ENCODE measurements at regions not wholly inside any gene's neighbourhood (a gene's known extent, or its start where the extent isn't known, plus 50 kb on each side); places are given as distances from the start of the nearest gene placed in this dataset.

DNA sequence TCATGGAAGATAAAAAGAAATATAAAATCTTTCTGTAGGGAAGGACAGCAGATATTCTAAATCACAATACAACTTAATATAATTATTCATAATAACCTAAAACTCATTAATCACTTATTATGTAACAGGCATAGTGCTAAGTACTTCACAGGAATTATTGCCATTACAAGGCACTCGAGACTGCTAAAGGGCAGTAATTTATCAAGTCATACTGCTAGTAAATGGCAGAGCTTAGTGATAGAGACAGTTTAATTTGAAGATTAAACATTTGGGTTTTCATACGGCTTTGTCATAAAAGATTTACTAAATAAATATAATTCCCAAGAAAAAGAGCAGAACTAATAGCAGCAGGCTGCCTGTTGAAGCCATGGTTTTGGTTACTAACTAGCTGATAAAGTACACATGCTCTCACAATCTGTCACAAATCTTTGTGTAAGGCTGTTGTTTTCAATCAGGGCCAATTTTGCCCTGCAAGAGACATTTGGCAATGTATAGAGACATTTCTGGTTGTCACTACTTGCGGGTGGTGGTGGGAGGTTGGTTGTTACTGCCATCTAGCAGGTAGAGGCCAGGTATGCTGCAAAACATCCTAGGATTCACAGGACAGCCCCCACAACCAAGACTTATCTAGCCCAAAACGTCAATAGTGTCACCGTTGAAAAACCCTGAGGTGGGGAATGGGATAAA is 233.3 kb upstream of the CACNA2D1 start:
- Histone ChIP-seq H3K27me3 (no peaks in the 10 kb centered on the region), H3K27ac (no peak overlapping the region), H3K9me3 (ENCODE audit: low read depth) (no peaks in the 10 kb centered on the region), H3K36me3 (no peaks in the 10 kb centered on the region), H3K4me3 (no peak overlapping the region), H3K4me1 (ENCODE audit: low read depth) (no peaks in the 10 kb centered on the region)
- no peak for DNase-seq (ENCODE audit: low read depth in 1 of 2, low spot score in 1 of 2)
- no peak for TF ChIP-seq CTCF (IDR thresholded peaks at IDR 0.05; ENCODE audit: low read depth, low read length)

DNA sequence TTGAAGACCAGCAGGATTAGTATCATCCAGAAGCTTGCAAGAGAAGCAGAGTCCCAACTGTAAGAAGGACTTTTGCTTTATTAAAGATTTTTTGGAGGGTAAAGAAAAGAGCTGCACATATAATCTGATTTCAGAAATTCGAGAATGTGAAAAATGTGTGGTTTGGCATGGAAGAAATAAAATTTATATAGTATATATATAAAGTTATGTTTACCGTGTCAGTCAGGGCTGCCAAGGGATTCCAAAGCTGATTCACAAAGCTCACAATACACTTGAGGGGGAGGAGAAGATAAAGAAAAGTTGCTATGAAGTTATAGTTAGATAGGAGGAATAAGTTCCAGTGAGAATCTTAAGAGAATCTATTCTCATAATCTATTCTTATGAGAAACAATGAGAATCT is 231.8 kb upstream of the CACNA2D1 start:
- Histone ChIP-seq H3K36me3 (no peaks in the 10 kb centered on the region), H3K9me3 (ENCODE audit: low read depth) (no peaks in the 10 kb centered on the region), H3K27me3 (no peaks in the 10 kb centered on the region), H3K4me3 (no peak overlapping the region), H3K4me1 (ENCODE audit: low read depth) (no peaks in the 10 kb centered on the region), H3K27ac (no peak overlapping the region)
- peak in 1 of 2 donors; percentile 37 for DNase-seq (ENCODE audit: low read depth in 1 of 2, low spot score in 1 of 2)
- TF ChIP-seq CTCF (IDR thresholded peaks at IDR 0.05; ENCODE audit: low read depth, low read length) = no peak

GRCh38 chr7:82674268-82674667 is 230.7 kb upstream of the CACNA2D1 start:
- Histone ChIP-seq H3K27me3 (no peaks in the 10 kb centered on the region), H3K4me3 (no peak overlapping the region), H3K36me3 (no peaks in the 10 kb centered on the region), H3K27ac (no peak overlapping the region), H3K9me3 (ENCODE audit: low read depth) (no peaks in the 10 kb centered on the region), H3K4me1 (ENCODE audit: low read depth) (no peaks in the 10 kb centered on the region)
- DNase-seq (ENCODE audit: low read depth in 1 of 2, low spot score in 1 of 2) = peak in 1 of 2 donors; percentile 25
- no peak for TF ChIP-seq CTCF (IDR thresholded peaks at IDR 0.05; ENCODE audit: low read depth, low read length)

GRCh38 chr7:82672078-82672477 is 228.5 kb upstream of the CACNA2D1 start:
- Histone ChIP-seq H3K9me3 (ENCODE audit: low read depth) (no peaks in the 10 kb centered on the region), H3K27ac (no peak overlapping the region), H3K27me3 (no peaks in the 10 kb centered on the region), H3K4me3 (no peak overlapping the region), H3K4me1 (ENCODE audit: low read depth) (no peaks in the 10 kb centered on the region), H3K36me3 (no peaks in the 10 kb centered on the region)
- TF ChIP-seq CTCF (IDR thresholded peaks at IDR 0.05; ENCODE audit: low read depth, low read length) = no peak
- DNase-seq (ENCODE audit: low read depth in 1 of 2, low spot score in 1 of 2) = no peak

DNA sequence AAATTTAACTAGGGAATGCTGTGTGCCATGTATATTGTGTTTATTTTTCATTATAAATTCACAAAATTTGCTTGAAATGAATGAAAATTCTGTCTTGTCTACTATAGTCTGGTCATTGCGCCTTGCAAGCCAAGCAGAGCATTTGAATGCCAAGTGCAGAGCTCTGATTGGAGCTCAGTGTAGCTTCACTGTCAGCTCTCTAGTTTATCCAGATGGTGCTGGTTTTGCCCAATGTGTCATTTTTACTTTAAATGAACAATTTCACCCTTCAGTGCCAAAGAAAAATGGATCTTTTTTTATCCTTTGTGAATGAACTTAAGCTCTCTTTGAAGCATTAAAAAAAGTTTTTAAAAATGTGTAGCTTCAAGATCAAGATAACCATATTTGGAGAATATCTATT is 225.6 kb upstream of the CACNA2D1 start:
- TF ChIP-seq CTCF (IDR thresholded peaks at IDR 0.05; ENCODE audit: low read depth, low read length) = no peak
- Histone ChIP-seq H3K36me3 (no peaks in the 10 kb centered on the region), H3K9me3 (ENCODE audit: low read depth) (no peaks in the 10 kb centered on the region), H3K27ac (no peak overlapping the region), H3K4me3 (no peak overlapping the region), H3K4me1 (ENCODE audit: low read depth) (no peaks in the 10 kb centered on the region), H3K27me3 (no peaks in the 10 kb centered on the region)
- no peak for DNase-seq (ENCODE audit: low read depth in 1 of 2, low spot score in 1 of 2)

Data from cardiac muscle cell (in vitro differentiated cells and primary cell).